Type B pancreatic cell (in vitro differentiated cells): ENCODE measurements at regions not wholly inside any gene's neighbourhood (a gene's known extent, or its start where the extent isn't known, plus 50 kb on each side); places are given as distances from the start of the nearest gene placed in this dataset.

Experiments used
- DNase-seq: peaks from one replicate; pipeline ENCODE4 v3.0.0; 2021; ENCODE audit warnings: mixed read lengths; ENCODE audit not compliant: unreplicated experiment; ENCODE audit errors: extremely low spot score
- H3K27ac Mint-ChIP-seq: 2 replicates; pipeline ENCODE4 v1.8.0; 2021; ENCODE audit warnings: mild to moderate bottlenecking, mixed read lengths
- H3K27me3 Mint-ChIP-seq: 2 replicates; pipeline ENCODE4 v1.8.0; 2021; ENCODE audit warnings: mixed read lengths
- H3K36me3 Mint-ChIP-seq: 2 replicates; pipeline ENCODE4 v1.8.0; 2021; ENCODE audit warnings: mixed read lengths
- H3K4me1 Mint-ChIP-seq: one replicate; pipeline ENCODE4 v1.8.0; 2021; ENCODE audit warnings: mixed read lengths; ENCODE audit not compliant: unreplicated experiment
- H3K4me3 Mint-ChIP-seq: 2 replicates; pipeline ENCODE4 v1.8.0; 2021; ENCODE audit warnings: mild to moderate bottlenecking, mixed read lengths
- H3K9me3 Mint-ChIP-seq: 2 replicates; pipeline ENCODE4 v1.8.0; 2021; ENCODE audit warnings: mixed read lengths
- TF ChIP-seq, protein P1 (sequence below): fragments of 200-600 bp; sonication (generic); conservative IDR thresholded peaks from 2 replicates; pipeline ENCODE4 v1.5.0; 2021; ENCODE audit warnings: antibody characterized with exemption, mild to moderate bottlenecking

DNA sequence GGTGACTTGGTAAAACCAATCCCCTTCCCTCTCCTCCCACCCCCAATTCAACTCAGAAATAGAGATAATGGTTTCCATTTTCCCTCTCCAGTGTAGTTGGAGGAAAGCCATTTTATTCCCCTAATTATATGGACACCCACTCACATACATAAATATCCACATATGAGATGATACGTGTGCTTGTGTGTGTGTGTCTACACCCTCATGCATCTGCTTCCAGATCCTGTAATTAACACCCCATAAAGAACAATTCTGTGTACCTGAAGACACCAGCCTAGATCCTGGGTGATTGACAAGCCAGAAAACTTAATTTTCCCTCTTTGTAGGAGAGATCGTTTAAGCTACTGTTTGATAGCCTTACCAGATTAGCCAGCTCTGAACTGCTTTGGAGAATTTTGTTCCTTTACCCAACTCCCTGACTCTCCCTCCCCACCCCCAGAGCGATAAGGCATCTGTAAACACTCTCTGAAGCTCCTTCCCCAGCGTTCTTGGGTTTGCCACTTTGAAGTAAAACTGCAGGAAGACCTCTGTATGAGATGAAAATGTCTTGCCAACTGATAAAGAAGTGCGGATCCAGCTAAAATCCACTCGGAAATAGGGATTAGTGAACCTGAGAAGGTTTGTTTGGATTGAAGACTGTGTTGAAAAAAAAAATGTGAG, 175.7 kb downstream of the RGS9 start:
- Mint-ChIP-seq H3K36me3 (no peaks in the 10 kb centered on the region), H3K4me3 (no peak overlapping the region), H3K4me1 (peaks cover 15% of the 10 kb centered on the region), H3K9me3 (peaks cover under 1% of the 10 kb centered on the region), H3K27ac (no peak overlapping the region), H3K27me3 (peaks cover 10% of the 10 kb centered on the region)
- no peak for DNase-seq
- TF ChIP-seq, protein P1, sequence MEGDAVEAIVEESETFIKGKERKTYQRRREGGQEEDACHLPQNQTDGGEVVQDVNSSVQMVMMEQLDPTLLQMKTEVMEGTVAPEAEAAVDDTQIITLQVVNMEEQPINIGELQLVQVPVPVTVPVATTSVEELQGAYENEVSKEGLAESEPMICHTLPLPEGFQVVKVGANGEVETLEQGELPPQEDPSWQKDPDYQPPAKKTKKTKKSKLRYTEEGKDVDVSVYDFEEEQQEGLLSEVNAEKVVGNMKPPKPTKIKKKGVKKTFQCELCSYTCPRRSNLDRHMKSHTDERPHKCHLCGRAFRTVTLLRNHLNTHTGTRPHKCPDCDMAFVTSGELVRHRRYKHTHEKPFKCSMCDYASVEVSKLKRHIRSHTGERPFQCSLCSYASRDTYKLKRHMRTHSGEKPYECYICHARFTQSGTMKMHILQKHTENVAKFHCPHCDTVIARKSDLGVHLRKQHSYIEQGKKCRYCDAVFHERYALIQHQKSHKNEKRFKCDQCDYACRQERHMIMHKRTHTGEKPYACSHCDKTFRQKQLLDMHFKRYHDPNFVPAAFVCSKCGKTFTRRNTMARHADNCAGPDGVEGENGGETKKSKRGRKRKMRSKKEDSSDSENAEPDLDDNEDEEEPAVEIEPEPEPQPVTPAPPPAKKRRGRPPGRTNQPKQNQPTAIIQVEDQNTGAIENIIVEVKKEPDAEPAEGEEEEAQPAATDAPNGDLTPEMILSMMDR, result no peak

DNA sequence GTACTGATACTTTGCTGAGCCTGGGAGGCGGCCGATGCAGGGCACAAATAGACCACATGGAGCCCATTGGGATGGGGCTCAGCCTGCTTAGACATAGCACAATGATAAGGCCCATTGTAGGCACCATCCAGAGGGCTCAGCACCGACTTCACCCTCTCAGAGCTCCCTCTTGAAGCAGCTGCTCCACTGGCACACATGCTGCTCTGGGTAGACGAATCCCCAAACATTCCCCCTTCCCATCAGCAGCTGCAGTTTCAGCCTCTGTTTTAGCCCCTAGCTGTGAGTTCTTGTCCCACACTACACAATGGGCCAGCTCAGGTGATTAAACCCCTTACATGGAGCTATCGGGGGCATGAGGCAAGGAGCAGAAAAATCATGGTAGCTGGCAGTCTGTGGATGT, 174.1 kb downstream of the RGS9 start:
- DNase-seq, result no peak
- Mint-ChIP-seq H3K4me1 (peaks cover 16% of the 10 kb centered on the region), H3K4me3 (no peak overlapping the region), H3K27ac (no peak overlapping the region), H3K36me3 (no peaks in the 10 kb centered on the region), H3K9me3 (peaks cover 9% of the 10 kb centered on the region), H3K27me3 (peaks cover 11% of the 10 kb centered on the region)
- TF ChIP-seq, protein P1, result no peak

DNA sequence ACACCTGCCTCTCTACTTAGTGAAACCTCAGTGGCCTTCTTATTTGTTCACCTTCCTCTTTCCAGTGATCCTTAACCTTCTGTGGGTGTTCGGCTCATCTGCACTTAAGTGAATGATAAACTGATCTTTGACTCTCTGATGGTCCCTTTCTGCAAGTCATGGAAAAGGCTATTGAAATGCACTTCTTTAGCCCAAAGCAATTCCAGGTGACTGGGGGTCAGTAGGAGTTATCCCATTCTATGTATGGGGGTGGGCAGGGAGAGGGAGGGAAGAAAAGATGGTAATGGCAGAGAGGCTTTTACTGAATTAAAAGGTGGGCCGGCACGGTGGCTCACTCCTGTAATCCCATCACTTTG, 170.8 kb downstream of the RGS9 start:
- Mint-ChIP-seq H3K27ac (no peak overlapping the region), H3K4me3 (no peak overlapping the region), H3K36me3 (no peaks in the 10 kb centered on the region), H3K4me1 (peaks cover 13% of the 10 kb centered on the region), H3K27me3 (peaks cover 8% of the 10 kb centered on the region), H3K9me3 (peaks cover 10% of the 10 kb centered on the region)
- no peak for DNase-seq
- TF ChIP-seq, protein P1, result no peak

DNA sequence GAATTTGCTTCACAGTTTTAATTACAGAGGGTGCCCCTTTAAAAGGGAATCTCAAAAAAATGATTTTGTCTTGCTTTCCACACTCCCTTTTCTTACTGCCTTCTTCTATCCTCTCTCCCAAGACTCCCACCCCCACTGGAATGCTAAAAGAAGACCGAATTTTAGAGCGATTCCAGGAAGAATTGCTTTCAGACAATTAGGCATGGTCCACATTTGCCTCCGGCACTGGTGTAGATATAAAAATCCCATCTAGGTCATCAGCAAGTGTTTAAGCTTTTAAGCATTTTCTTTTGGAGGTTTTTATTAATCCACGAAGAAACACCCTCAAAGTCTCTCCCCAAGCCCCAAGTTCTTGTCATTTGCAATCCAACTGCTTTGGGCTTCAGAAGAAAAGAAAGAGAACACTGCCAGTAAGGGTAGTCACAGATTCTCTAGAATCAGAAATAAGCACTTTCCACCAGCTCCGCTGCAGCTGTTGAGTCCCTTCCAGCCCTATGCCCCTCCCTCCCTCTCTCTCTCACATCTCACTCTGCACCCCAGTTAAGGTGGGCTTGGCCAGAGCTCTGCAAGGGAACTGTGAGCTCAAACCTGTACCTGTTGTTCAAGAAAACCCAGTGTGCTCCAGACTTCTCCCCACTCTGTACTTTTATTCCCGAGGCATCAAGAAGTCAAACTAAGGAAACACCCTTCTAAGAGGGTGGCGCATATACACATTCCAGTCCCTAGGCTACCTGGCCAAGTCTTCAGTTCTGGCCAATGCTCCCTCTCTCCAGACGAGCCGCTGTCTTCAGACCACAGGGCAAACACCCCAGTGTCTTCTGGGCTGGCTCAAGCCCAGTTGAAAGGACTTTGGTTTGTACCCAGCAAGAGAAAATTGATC, 170.2 kb downstream of the RGS9 start:
- no peak for DNase-seq
- Mint-ChIP-seq H3K27ac (no peak overlapping the region), H3K4me1 (peaks cover 7% of the 10 kb centered on the region), H3K27me3 (peaks cover 4% of the 10 kb centered on the region), H3K9me3 (peaks cover 16% of the 10 kb centered on the region), H3K4me3 (no peak overlapping the region), H3K36me3 (no peaks in the 10 kb centered on the region)
- TF ChIP-seq, protein P1, result no peak

DNA sequence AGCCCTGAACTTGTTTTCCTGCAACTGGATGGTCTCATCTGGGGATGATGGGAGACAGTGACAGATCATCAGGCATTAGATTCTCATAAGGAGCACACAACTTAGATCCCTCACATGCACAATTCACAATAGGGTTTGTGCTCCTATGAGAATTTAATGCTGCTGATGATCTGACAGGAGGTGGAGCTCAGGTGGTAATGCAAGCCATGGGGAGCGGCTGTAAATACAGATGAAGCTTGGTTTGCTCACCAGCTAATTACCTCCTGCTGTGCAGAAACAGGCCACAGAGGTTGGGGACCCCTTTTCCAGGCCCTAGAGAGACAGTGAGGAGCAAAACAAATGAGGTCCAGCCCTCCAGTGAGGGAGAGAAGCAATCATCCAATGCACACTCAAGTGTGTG, 168.6 kb downstream of the RGS9 start:
- no peaks in the 10 kb centered on the region for H3K36me3 Mint-ChIP-seq
- no peak overlapping the region for H3K4me3 Mint-ChIP-seq
- H3K4me1 Mint-ChIP-seq, result peaks cover 5% of the 10 kb centered on the region
- no peak overlapping the region for H3K27ac Mint-ChIP-seq
- peaks cover 16% of the 10 kb centered on the region for H3K9me3 Mint-ChIP-seq
- H3K27me3 Mint-ChIP-seq, result peaks cover 4% of the 10 kb centered on the region
- no peak for DNase-seq
- TF ChIP-seq, protein P1, result no peak
